Heart right ventricle (tissue), 16 donors: ENCODE measurements at regions not wholly inside any gene's neighbourhood (a gene's known extent, or its start where the extent isn't known, plus 50 kb on each side); places are given as distances from the start of the nearest gene placed in this dataset.

Experiments used
- ATAC-seq, 8 donors: fragments of 200-7000 bp; cut with Tn5 transposase; one replicate each; pipeline ENCODE4 v1.9.1; 2020; ENCODE audit warnings: mild to moderate bottlenecking in 8 of 8, moderate library complexity in 8 of 8, moderate number of reproducible peaks in 1 of 8
- DNase-seq, 2 donors: peaks; one replicate each; pipeline ENCODE4 v3.0.0-alpha.2; 2020
- H3K27ac ChIP-seq, 10 donors: fragments of 200-600 bp; sonication (generic) in 2 of 10; one replicate each; pipeline versions ENCODE4 v1.5.0 to v1.8.0; 2020 to 2022; ENCODE audit warnings: mild to moderate bottlenecking in 3 of 10
- H3K27me3 ChIP-seq, 7 donors: fragments of 200-600 bp; one replicate each; pipeline ENCODE4 v1.8.0; 2021 to 2022; ENCODE audit warnings: mild to moderate bottlenecking in 2 of 7
- H3K36me3 ChIP-seq, 9 donors: fragments of 200-600 bp; sonication (generic) in 1 of 9; one replicate each; pipeline versions ENCODE4 v1.5.0 to v1.8.0; 2020 to 2022; ENCODE audit warnings: mild to moderate bottlenecking in 2 of 9
- H3K4me1 ChIP-seq, 9 donors: fragments of 200-600 bp; sonication (generic) in 1 of 9; one replicate each; pipeline versions ENCODE4 v1.5.0 to v1.8.0; 2020 to 2022; ENCODE audit warnings: mild to moderate bottlenecking in 4 of 9
- H3K4me3 ChIP-seq, 10 donors: fragments of 200-600 bp; sonication (generic) in 2 of 10; one replicate each; pipeline versions ENCODE4 v1.5.0 to v1.8.0; 2020 to 2022; ENCODE audit warnings: mild to moderate bottlenecking in 7 of 10, moderate library complexity in 2 of 10
- H3K9me3 ChIP-seq, 11 donors: fragments of 200-600 bp in 10 of 11; sonication (generic) in 2 of 11; one replicate each; pipeline versions ENCODE4 v1.5.0 to v1.8.0; 2013 to 2022; ENCODE audit warnings: mild to moderate bottlenecking in 2 of 11, control low read depth in 1 of 11, moderate library complexity in 1 of 11
- CTCF ChIP-seq, 9 donors: fragments of 200-600 bp; sonication (generic) in 2 of 9; IDR thresholded peaks; one replicate each; pipeline versions ENCODE4 v1.5.0 to v1.8.0; 2021 to 2022; ENCODE audit warnings: antibody characterized with exemption in 9 of 9, mild to moderate bottlenecking in 5 of 9, moderate library complexity in 1 of 9
- WGBS, 2 donors: extraction: QIAGEN DNeasy Blood & Tissue Kit; methylation state at CpG; one replicate each; pipeline ENCODE4 v1.1.7; 2013; ENCODE audit warnings: inconsistent platforms in 1 of 2; 5-methylcytosine and 5-hydroxymethylcytosine counted together
- intact Hi-C, 10 donors: fragments of 100-400 bp; cut with DNase I; formaldehyde crosslinking; loops; one replicate each; pipeline versions ENCODE4 v1.11.1 to v1.14.2; 2022
- donor health status: Arrhythmogenic right ventricular cardiomyopathy.
- donor health status: ischemic (EF 13 %, LVEDD 7.1; RV severe dilation, severe dysfunction).
- donor health status: healthy with polysubstance abuse.
- donor health status: DM: no; HTN: yes; CAD: no.
- donor health status: DM: no; HTN: no; CAD: no.
- donor health status: ischemic (EF 25% LVEDD 6.9; RV normal size, moderate dysfunction).
- donor health status: ischemic (EF 25% LVEDD 5.7; RV mildly dilated, moderate dysfunction).
- donor health status: healthy.
- donor health status: DM: yes; HTN: yes; CAD: no.
- donor health status: Ischemic cardiomyopathy.
- donor health status: ischemic (EF 35%, LVEDD 5.7; RV mildly dilated, moderate dysfunction).
- donor health status: nonischemic (EF 11% LVEDD 7.7; RV severe dilation, severe dysfunction).
- donor health status: DM: yes; HTN: yes; CAD: no.
- donor health status: PGD.
- donor health status: ischemic (EF 29% LVEDD 5.4; RV normal size, mild dysfunction).
- donor health status: nonischemic (EF 23%, LVEDD 6.1; RV moderate dilation, normal function).

GRCh38 chr7:45366475-45366874 is 207.7 kb upstream of the ADCY1 start:
- no peak for DNase-seq
- Histone ChIP-seq H3K4me1 (no peaks in the 10 kb centered on the region), H3K27me3 (no peaks in the 10 kb centered on the region), H3K27ac (no peak overlapping the region), H3K9me3 (peaks cover 0 to 10% (median 0%) of the 10 kb centered on the region in 11 donors), H3K4me3 (no peak overlapping the region), H3K36me3 (no peaks in the 10 kb centered on the region)
- WGBS, 2 donors: 67 to 75% methylated on average over 3 of the region's 3 CpGs
- intact Hi-C loops: no loop called here
- no peak for ATAC-seq
- no peak for TF ChIP-seq CTCF (IDR thresholded peaks at IDR 0.05)

GRCh38 chr7:45367026-45367425 is 207.1 kb upstream of the ADCY1 start:
- WGBS, 2 donors: 57 to 79% methylated on average over 5 of the region's 5 CpGs
- H3K4me3 ChIP-seq: no peak overlapping the region

GRCh38 chr7:45368129-45368807 is 205.9 kb upstream of the ADCY1 start:
- no peak for TF ChIP-seq CTCF (IDR thresholded peaks at IDR 0.05)
- Histone ChIP-seq H3K9me3 (peaks cover 0 to 10% (median 0%) of the 10 kb centered on the region in 11 donors), H3K4me1 (no peaks in the 10 kb centered on the region), H3K27ac (no peak overlapping the region), H3K36me3 (no peaks in the 10 kb centered on the region), H3K27me3 (no peaks in the 10 kb centered on the region), H3K4me3 (no peak overlapping the region)
- intact Hi-C loops: no loop called here
- DNase-seq (no peak), ATAC-seq (no peak)

More at GRCh38 chr7:45367026-45367425, 207.1 kb upstream of the ADCY1 start:
- no peak for TF ChIP-seq CTCF (IDR thresholded peaks at IDR 0.05)
- no peak for DNase-seq
- no peaks in the 10 kb centered on the region for H3K4me1 ChIP-seq
- no peaks in the 10 kb centered on the region for H3K27me3 ChIP-seq
- H3K9me3 ChIP-seq: peaks cover 0 to 10% (median 0%) of the 10 kb centered on the region in 11 donors
- no peak for ATAC-seq
- intact Hi-C loops: no loop called here
- H3K27ac ChIP-seq: no peak overlapping the region
- H3K36me3 ChIP-seq: no peaks in the 10 kb centered on the region

GRCh38 chr7:45384499-45384898 is 189.7 kb upstream of the ADCY1 start:
- DNase-seq (no peak), ATAC-seq (peak in 1 of 8 donors; percentile 56)
- H3K4me1 ChIP-seq: peaks cover 0 to 6% (median 0%) of the 10 kb centered on the region in 9 donors
- WGBS, 2 donors: 85 to 86% methylated on average over 4 of the region's 4 CpGs
- H3K4me3 ChIP-seq: no peak overlapping the region
- H3K27ac ChIP-seq: no peak overlapping the region
- H3K9me3 ChIP-seq: peaks cover 0 to 3% (median 0%) of the 10 kb centered on the region in 11 donors
- TF ChIP-seq CTCF (IDR thresholded peaks at IDR 0.05): no peak
- intact Hi-C loops: no loop called here
- H3K36me3 ChIP-seq: no peaks in the 10 kb centered on the region
- no peaks in the 10 kb centered on the region for H3K27me3 ChIP-seq
